AG10803 (cell line): ENCODE measurements at regions not wholly inside any gene's neighbourhood (a gene's known extent, or its start where the extent isn't known, plus 50 kb on each side); places are given as distances from the start of the nearest gene placed in this dataset.

ENCODE experiments used
- DNase-seq: peaks from one replicate; pipeline ENCODE4 v3.0.0; 2010; ENCODE audit warnings: low read depth
- H3K4me3 ChIP-seq: 2 replicates; pipeline ENCODE4 v1.5.1; 2011; ENCODE audit warnings: mild to moderate bottlenecking, low read length, control low read depth
- TF ChIP-seq, protein P1 (sequence below): conservative IDR thresholded peaks from 2 replicates; pipeline ENCODE4 v1.5.1; 2011; ENCODE audit warnings: mild to moderate bottlenecking, low read length, control low read depth, inconsistent platforms

DNA sequence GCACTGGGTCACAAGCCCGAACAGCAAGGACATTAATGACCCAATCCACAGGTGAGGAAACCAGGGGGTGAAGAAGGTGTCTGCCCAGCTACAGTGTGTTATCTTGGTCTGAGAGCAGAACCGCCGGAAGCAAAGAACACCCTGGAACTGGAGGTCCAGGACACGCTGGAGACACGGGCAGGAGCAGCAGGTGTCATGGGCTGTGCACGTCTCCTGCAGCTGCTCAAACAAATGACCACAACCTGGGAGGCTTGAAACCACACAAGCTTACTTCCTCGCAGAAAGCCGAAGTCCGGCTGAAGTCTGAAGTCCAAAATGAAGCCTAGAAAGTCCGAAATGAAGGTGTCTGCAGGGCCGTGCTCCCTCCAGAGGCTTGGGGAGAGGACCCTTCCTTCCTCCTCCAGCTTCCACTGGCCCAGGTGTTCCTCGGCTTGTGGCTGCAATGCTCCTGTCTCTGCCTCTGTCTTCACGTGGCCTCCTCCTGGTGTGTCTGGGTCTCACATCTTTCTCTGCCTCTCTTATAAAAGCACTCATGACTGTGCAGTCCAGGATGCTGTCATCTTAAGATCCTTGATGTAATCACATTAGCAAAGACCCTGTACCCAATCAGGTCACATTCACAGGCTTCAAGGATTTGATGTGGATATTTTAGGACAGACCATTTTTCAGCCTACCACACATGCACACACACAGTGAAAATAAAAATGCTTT lies 351.2 kb downstream of the C16orf95 start:
- TF ChIP-seq, protein P1, sequence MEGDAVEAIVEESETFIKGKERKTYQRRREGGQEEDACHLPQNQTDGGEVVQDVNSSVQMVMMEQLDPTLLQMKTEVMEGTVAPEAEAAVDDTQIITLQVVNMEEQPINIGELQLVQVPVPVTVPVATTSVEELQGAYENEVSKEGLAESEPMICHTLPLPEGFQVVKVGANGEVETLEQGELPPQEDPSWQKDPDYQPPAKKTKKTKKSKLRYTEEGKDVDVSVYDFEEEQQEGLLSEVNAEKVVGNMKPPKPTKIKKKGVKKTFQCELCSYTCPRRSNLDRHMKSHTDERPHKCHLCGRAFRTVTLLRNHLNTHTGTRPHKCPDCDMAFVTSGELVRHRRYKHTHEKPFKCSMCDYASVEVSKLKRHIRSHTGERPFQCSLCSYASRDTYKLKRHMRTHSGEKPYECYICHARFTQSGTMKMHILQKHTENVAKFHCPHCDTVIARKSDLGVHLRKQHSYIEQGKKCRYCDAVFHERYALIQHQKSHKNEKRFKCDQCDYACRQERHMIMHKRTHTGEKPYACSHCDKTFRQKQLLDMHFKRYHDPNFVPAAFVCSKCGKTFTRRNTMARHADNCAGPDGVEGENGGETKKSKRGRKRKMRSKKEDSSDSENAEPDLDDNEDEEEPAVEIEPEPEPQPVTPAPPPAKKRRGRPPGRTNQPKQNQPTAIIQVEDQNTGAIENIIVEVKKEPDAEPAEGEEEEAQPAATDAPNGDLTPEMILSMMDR, result no peak
- DNase-seq, result no peak
- H3K4me3 ChIP-seq, result no peak overlapping the region

DNA sequence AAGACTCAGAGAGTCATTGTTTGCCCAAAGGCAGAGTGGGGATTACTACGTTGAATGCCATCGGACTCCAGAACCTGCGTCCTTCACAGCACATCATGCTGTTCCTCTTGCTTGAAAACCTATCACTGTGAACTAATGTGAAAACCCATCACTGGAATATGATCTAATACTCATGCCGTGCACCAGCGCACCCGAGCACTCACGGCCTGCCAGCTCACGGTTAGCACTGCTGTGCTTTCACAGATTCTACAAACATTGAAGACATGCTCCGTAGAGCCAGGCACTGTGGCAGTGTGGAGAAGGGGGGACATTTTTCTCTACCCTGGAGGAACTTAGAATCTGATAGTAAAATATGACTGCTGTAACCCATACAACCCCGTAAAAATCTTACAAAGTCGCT lies 350.4 kb downstream of the C16orf95 start:
- TF ChIP-seq, protein P1, result no peak
- no peak overlapping the region for H3K4me3 ChIP-seq
- no peak for DNase-seq

DNA sequence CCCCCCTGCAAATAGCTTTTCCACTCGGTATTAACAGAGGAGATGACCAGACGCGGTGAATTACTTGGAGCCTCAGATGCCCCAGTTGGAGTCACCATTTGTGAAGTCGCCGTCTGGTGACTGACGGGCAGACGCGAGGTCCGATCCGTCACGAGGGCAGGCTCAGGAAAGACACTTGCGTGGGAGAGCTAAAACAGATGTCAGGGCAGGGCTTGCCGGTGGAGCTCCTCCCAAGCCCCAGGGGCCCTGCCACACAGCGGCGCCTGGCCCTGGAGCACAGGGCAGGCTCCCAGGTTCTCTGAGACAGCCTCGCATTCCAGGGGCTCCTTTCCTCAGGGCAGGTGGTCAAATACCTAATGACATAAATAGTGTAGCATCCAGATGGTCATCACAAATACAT lies 348.3 kb downstream of the C16orf95 start:
- H3K4me3 ChIP-seq, result no peak overlapping the region
- no peak for DNase-seq
- TF ChIP-seq, protein P1, result no peak

DNA sequence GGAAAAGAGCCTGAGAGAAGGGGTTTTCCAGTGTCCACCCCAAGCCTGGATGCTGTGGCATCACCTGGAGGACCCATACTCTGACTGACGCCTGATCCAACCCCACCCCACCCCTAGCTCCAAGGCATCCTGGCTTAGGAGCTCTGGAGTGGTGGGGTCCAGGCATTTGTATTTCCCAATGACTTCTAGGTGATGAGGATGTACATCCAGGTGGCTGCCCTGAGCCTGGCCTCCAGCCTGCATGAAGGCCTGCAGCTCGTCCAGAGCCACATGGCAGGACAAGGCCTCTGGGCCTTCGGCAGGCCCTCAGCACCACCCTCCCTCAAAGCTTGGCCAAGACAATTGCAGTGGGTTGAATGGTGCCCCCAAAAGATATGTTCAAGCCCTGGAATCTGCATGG lies 347.5 kb downstream of the C16orf95 start:
- no peak for DNase-seq
- no peak overlapping the region for H3K4me3 ChIP-seq
- TF ChIP-seq, protein P1, result no peak

DNA sequence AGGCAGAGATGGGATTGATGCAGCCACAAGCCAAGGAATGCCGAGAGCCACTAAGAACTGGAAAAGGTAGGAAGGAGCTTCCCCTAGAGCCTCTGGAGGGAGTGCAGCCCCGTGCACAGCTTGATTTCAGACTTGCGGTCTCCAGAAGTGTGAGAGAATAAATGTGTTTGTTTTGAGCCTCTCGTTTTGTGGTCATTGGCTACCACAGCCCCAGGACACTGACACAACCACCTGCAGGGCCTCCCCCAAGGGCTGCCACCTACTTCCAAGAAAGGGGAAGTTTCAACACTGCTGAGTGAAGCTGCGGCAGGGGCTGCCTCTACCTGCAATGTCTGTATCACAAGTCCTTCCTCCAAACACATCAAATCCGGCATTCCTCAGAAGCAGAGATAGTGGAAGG lies 346.9 kb downstream of the C16orf95 start:
- no peak overlapping the region for H3K4me3 ChIP-seq
- TF ChIP-seq, protein P1, result no peak
- DNase-seq, result no peak

DNA sequence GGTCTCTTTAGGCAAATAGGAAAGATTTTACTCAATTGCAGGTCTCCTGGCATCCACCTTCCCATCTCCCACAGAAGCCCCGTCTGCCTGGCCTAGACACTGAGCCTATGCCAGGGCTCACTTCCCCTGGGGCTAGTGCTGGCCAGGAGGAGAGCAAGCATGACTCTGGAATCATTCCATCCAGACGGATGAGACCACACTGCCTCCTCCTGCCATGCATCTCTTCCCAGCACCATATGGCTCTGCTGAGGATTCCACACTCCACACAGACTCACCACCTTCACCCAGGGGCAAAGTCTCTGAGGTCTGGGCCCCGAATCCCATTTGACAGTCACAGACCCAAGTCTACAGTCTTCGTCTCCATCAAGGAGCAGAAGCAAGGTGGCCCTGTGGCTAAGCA lies 346.5 kb downstream of the C16orf95 start:
- no peak overlapping the region for H3K4me3 ChIP-seq
- no peak for DNase-seq
- TF ChIP-seq, protein P1, result no peak

DNA sequence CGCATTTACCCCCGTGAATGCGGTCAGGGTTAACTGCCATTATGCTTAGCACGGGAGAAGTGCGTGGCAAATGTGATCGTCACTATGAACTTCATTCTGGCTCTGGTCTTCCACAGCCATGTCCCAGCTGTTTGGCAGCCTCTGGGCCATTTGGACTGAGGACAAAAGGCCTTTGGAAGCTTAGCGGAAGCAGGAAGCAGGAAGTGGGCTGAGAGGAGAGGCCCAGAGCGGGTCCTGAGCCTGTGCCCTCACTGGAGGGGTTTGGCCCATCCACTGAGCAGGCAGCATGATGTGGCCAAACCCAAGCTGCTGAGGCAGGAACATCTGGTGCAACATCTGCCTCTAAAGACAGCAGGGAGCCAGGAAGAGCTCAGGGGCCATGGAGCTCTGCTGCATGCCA lies 345.9 kb downstream of the C16orf95 start:
- TF ChIP-seq, protein P1, result no peak
- H3K4me3 ChIP-seq, result no peak overlapping the region
- peak; percentile 25 for DNase-seq
